ENCODE measurements at regions not wholly inside any gene's neighbourhood (a gene's known extent, or its start where the extent isn't known, plus 50 kb on each side); places are given as distances from the start of the nearest gene placed in this dataset.

DNA sequence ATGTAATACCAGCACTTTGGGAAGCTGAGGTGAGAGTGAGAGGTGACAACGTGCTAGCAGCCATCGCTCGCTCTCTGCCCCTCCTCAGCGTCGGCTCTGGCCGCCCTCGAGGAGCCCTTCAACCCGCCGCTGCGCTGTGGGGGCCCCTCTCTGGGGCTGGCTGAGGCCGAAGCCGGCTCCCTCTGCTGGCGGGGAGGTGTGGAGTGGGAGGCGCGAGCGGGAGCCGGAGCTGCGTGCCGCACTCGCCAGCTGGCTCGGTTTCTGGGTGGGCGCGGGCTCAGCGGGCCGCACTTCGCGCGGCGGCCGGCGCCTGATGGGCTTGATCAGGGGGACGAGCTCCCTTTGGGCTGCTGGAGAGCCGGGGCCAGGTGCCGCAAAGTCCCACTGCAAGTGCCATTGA is 98.9 kb upstream of the UBASH3B start:
- no peak for TF ChIP-seq SPI1 (IDR thresholded peaks at IDR 0.05; ENCODE audit: low read depth, low read length)
- TF ChIP-seq POLR2A (IDR thresholded peaks at IDR 0.05; ENCODE audit: low read depth, low read length): no peak
- no peak for TF ChIP-seq POU2F2 (IDR thresholded peaks at IDR 0.05; ENCODE audit: low read depth, low read length)
- no peak for TF ChIP-seq TAF1 (IDR thresholded peaks at IDR 0.05; ENCODE audit: low read depth, low read length)
- no peak for TF ChIP-seq POLR2AphosphoS5 (IDR thresholded peaks at IDR 0.05; ENCODE audit: low read depth, low read length)

Measured in GM12891 (cell line).